PC-3 (cell line): ENCODE measurements at regions not wholly inside any gene's neighbourhood (a gene's known extent, or its start where the extent isn't known, plus 50 kb on each side); places are given as distances from the start of the nearest gene placed in this dataset.

ENCODE experiments used
- EZH2phosphoT487 ChIP-seq: fragments of 300-600 bp; sonication (generic); IDR thresholded peaks from 2 replicates; pipeline ENCODE4 v1.6.1; 2018; ENCODE audit warnings: mild to moderate bottlenecking, antibody characterized with exemption, low read length, borderline replicate concordance
- TF ChIP-seq, protein P1 (sequence below): fragments of 300-600 bp; sonication (generic); conservative IDR thresholded peaks from 2 replicates; pipeline ENCODE4 v1.5.1; 2017; ENCODE audit warnings: antibody characterized with exemption, low read depth, mild to moderate bottlenecking, low read length

DNA sequence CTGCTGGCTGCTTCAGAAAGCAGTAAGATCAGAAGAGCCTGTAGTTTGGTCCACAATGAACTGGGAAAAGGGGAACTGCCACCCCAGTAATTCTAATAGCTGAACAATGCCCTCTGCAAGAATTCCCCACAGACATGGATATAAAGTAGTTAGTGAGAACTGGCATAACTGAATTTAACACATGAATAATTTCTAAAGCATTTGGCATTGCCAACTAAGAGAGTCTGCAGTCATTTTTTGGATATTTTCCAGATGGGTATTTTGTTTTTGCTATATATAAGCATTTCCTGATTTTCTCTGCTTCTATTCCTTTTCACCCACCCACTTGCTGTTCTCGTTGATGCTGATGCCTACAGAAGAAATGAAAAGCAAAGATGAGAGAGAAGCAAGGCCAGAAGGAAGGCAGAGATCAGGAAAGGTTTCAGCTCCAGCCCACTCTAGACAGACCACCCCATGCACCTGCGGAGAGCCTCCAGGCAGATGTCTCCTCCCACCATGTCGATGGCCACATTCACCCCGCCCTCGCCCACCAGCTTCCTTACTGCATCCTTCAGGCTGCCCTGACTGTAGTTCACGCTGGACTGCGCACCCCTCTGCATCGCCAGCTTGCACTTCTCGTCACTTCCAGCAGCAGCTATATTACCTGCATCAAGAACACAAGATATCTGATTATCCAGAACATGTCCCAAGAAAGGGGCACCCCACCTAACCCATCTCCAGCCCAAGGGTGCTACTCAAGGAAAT is 55.9 kb upstream of the SEC16B start:
- TF ChIP-seq, protein P1, sequence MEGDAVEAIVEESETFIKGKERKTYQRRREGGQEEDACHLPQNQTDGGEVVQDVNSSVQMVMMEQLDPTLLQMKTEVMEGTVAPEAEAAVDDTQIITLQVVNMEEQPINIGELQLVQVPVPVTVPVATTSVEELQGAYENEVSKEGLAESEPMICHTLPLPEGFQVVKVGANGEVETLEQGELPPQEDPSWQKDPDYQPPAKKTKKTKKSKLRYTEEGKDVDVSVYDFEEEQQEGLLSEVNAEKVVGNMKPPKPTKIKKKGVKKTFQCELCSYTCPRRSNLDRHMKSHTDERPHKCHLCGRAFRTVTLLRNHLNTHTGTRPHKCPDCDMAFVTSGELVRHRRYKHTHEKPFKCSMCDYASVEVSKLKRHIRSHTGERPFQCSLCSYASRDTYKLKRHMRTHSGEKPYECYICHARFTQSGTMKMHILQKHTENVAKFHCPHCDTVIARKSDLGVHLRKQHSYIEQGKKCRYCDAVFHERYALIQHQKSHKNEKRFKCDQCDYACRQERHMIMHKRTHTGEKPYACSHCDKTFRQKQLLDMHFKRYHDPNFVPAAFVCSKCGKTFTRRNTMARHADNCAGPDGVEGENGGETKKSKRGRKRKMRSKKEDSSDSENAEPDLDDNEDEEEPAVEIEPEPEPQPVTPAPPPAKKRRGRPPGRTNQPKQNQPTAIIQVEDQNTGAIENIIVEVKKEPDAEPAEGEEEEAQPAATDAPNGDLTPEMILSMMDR = no peak
- no peak for TF ChIP-seq EZH2phosphoT487
